Cardiac fibroblast (primary cell): ENCODE measurements at regions not wholly inside any gene's neighbourhood (a gene's known extent, or its start where the extent isn't known, plus 50 kb on each side); places are given as distances from the start of the nearest gene placed in this dataset.
A peak's percentile ranks its signal among the peaks of the same experiment; 100 is the strongest.

Experiments used
- DNase-seq, 2 donors: peaks; one replicate each; pipeline versions ENCODE4 v3.0.0 to v3.0.0-alpha.2; 2010; ENCODE audit warnings: low read depth in 2 of 2
- H3K4me3 ChIP-seq, 2 donors: replicated peaks in 1 of 2; 1 replicate in 1 of 2; 2 replicates in 1 of 2; pipeline ENCODE4 v1.5.1; 2011; ENCODE audit warnings: low read depth in 2 of 2, low read length in 2 of 2, mild to moderate bottlenecking in 2 of 2, moderate library complexity in 1 of 2
- TF ChIP-seq, protein P1 (sequence below): IDR thresholded peaks from one replicate; pipeline ENCODE4 v1.5.1; 2011; ENCODE audit warnings: low read depth, mild to moderate bottlenecking, low read length, inconsistent platforms

DNA sequence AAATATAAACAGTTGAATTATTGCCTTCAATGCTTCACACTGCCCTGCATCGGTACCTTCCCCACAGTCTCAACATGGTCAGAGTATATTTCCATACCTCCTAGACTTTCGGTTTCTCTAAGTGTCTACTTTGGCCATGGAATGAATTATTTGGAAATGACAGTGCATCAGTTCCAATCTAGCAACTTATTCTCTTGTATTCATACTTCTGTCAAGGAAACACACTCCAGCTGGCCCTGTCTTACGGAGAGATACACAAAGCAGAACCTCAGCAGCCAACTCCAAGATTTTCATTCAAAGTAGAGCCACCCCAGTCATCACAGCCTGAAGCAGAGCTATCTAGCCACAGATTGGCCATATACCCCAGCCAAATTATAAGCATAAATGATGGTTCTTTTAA, 518.4 kb upstream of the UBE2E2 start:
- TF ChIP-seq, protein P1, sequence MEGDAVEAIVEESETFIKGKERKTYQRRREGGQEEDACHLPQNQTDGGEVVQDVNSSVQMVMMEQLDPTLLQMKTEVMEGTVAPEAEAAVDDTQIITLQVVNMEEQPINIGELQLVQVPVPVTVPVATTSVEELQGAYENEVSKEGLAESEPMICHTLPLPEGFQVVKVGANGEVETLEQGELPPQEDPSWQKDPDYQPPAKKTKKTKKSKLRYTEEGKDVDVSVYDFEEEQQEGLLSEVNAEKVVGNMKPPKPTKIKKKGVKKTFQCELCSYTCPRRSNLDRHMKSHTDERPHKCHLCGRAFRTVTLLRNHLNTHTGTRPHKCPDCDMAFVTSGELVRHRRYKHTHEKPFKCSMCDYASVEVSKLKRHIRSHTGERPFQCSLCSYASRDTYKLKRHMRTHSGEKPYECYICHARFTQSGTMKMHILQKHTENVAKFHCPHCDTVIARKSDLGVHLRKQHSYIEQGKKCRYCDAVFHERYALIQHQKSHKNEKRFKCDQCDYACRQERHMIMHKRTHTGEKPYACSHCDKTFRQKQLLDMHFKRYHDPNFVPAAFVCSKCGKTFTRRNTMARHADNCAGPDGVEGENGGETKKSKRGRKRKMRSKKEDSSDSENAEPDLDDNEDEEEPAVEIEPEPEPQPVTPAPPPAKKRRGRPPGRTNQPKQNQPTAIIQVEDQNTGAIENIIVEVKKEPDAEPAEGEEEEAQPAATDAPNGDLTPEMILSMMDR = no peak
- no peak overlapping the region for H3K4me3 ChIP-seq

DNA sequence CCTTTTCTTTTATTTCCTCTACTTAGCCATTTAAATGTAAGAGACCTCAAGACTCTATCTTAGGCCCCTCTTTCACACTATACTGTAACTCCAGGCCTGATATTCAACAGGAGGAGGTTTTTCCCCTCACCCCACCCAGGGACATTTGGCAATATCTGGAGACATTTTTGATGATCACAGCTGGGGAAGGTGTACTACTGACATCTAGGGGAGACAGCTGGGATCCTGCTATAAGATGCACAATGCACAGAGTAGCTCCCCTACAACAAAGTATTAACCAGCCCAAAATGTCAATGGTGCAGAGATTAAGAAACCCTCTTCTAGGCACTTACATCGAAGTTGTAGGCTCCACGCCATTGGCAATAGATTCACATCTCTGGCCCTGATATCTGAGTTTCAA, 517.5 kb upstream of the UBE2E2 start:
- H3K4me3 ChIP-seq = no peak overlapping the region
- TF ChIP-seq, protein P1 = peak; percentile 33
- DNase-seq = peak in 1 of 2 donors; percentile 15

More for the DNA sequence above, 518.4 kb upstream of the UBE2E2 start:
- no peak for DNase-seq

DNA sequence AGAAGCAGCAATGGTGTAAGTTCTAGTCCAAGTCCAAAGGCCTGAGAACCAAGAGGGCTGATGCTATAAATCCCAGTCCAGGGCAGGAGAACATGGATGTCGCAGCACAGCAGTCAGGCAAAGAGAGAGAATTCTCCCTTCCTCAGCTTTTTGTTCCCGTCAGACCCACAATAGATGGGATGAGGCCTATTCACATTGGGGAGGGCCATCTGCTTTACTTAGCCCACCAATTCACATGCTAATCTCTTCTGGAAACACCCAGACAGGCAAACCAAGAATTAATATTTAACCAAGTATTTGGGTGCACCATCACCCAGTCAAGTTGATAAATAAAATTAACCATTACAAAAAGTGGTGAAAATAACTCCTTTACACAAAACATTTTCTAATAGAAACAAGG, 511.7 kb upstream of the UBE2E2 start:
- no peak for DNase-seq
- no peak overlapping the region for H3K4me3 ChIP-seq
- TF ChIP-seq, protein P1 = no peak

DNA sequence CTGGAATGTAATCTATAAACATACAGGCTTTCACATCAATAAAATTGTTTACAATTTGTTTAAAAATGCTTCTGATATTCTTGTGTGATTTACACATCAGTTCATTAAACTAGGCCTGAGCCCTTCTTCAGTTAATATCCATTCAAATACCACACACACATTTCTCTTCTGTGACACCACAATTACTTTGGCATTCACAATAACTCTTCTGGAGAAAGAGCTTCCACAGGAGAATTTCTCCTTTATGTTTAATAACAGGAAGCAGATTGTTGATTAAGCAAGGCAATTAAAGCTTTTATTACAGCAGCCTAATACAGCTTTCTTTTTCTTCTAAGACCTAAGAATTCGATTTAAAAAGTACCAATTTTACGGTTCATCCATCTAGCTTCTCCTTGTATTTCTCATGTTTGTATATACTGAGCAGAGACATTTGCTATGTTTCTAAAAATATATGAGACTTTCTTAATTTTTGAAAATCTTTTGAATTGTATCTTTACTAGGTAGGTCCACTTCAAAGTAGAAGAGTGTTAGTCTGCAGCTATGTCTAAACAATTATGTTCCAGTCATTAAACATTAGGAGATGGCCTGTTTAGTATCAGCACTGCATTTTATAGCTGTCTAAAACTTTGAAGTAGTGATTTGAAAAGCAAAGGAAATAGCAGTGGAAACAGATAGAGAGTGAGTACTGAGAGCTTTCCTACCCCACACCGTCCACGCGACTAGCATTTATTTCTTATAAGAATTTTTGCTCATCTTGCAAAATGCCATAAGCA, 511.1 kb upstream of the UBE2E2 start:
- H3K4me3 ChIP-seq = no peak overlapping the region
- no peak for DNase-seq
- TF ChIP-seq, protein P1 = no peak

DNA sequence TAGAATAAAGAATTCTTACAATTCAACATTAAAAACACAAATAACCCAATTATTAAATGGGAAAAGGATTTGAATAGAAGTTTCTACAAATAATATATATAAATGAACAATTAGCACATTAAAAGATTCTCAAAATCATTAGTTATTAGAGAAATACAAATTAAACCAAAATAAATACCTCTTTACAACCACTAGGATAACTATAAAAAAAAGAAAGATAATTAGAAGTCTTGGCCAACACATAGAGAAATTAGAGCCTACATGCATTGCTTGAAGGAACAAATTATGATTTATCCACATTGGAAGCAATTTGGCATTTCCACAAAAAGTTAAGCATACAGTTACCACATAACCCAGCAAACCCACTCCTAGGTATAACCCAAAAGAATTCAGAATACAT, 502.3 kb upstream of the UBE2E2 start:
- TF ChIP-seq, protein P1 = no peak
- DNase-seq = no peak
- H3K4me3 ChIP-seq = no peak overlapping the region

DNA sequence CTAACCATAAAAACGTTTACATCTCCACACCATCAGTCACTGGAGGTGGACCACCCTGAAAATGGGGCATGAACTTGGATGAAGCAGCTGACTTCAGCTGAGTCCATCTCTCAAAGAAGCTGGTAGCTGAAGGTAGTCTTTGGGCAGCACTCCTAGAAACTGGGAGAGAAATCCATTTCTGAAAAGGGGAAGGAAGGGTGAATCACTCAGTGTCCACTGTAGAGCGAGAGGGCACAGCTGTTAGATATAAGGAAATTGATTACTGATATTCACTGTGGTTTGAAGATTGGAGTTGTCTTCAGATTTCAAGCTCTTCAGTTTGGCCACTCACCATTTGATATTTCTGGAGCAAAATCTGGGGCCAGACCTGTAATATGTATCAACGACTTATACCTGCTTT, 499.0 kb upstream of the UBE2E2 start:
- no peak overlapping the region for H3K4me3 ChIP-seq
- TF ChIP-seq, protein P1 = no peak
- no peak for DNase-seq
